ENCODE measurements at regions not wholly inside any gene's neighbourhood (a gene's known extent, or its start where the extent isn't known, plus 50 kb on each side); places are given as distances from the start of the nearest gene placed in this dataset.

DNA sequence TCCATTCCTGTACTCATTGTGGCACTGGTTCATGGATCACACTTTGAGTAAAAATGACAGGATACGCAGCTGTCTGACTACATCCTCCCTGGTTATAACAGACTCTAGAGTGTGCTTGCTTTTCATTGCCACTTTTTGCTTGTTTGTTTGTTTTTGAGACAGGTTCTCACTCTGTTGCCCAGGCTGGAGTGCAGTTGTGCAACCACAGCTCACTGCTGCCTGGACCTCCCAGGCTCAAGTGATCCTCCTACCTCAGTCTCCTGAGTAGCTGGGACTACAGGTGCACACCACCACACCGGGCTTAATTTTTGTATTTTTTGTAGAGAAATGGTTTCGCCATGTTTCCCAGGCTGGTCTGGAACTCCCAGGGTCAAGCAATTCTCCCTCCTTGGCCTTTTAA is 89.3 kb upstream of the ROBO2 start:
- Mint-ChIP-seq H3K9me3 (ENCODE audit: unreplicated experiment) (no peaks in the 10 kb centered on the region), H3K27ac (ENCODE audit: unreplicated experiment) (no peak overlapping the region), H3K4me1 (ENCODE audit: low read depth, unreplicated experiment) (peaks cover 7% of the 10 kb centered on the region), H3K36me3 (ENCODE audit: insufficient read depth, unreplicated experiment) (no peaks in the 10 kb centered on the region), H3K4me3 (ENCODE audit: unreplicated experiment) (no peak overlapping the region), H3K27me3 (ENCODE audit: insufficient read depth, unreplicated experiment) (no peaks in the 10 kb centered on the region)
- no peak for DNase-seq
- no peak overlapping the region for H3K4me3 ChIP-seq (ENCODE audit: low read depth, low read length)
- CTCF ChIA-PET = no interaction called here
- no peaks in the 10 kb centered on the region for H3K27me3 ChIP-seq (replicated peaks; ENCODE audit: control insufficient read depth, insufficient read depth, low read length)
- TF ChIP-seq CTCF (IDR thresholded peaks at IDR 0.05; ENCODE audit: insufficient read depth in 1 of 2, low read depth in 1 of 2, low read length in 1 of 2, severe bottlenecking in 1 of 2, unreplicated experiment in 1 of 2) = no peak
- POLR2A ChIA-PET = no interaction called here
- H3K4me1 ChIP-seq = no peaks in the 10 kb centered on the region; the same call in 1 of the 2 replicates
- no peaks in the 10 kb centered on the region for H3K9me3 ChIP-seq
- no peaks in the 10 kb centered on the region for H3K36me3 ChIP-seq (ENCODE audit: control insufficient read depth, insufficient read depth, low read length)
- no TSS peak for BruUV-seq (replicated peaks)
- intact Hi-C loops (cut with micrococcal nuclease; ENCODE audit: unreplicated experiment) = no loop called here

DNA sequence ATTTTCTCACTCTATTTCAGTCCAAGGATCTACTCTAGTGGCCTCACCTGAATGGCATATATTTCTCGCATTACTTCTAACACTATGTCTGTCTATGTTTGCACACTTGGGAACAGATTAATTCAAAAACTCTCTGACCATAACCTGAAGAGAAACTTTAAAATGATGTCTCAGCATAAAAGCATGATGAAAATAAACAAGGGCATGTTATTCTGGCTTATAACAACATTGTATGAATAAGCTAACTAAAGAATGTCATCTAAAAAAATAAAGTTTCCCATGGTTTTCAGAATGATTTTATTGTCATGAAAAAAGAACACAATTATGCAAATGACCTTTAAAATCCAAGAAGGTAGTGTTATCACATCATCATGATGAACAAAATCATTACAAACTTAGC is 85.5 kb upstream of the ROBO2 start:
- no peaks in the 10 kb centered on the region for H3K27me3 ChIP-seq (replicated peaks; ENCODE audit: control insufficient read depth, insufficient read depth, low read length)
- CTCF ChIA-PET = no interaction called here
- H3K27ac Mint-ChIP-seq (ENCODE audit: unreplicated experiment) = no peak overlapping the region
- H3K4me1 ChIP-seq = no peaks in the 10 kb centered on the region; the same call in 1 of the 2 replicates
- H3K4me1 Mint-ChIP-seq (ENCODE audit: low read depth, unreplicated experiment) = peaks cover 4% of the 10 kb centered on the region
- DNase-seq = no peak
- no peak overlapping the region for H3K4me3 ChIP-seq (ENCODE audit: low read depth, low read length)
- H3K27me3 Mint-ChIP-seq (ENCODE audit: insufficient read depth, unreplicated experiment) = no peaks in the 10 kb centered on the region
- H3K4me3 Mint-ChIP-seq (ENCODE audit: unreplicated experiment) = no peak overlapping the region
- intact Hi-C loops (cut with micrococcal nuclease; ENCODE audit: unreplicated experiment) = no loop called here
- H3K9me3 ChIP-seq = no peaks in the 10 kb centered on the region
- no peaks in the 10 kb centered on the region for H3K36me3 Mint-ChIP-seq (ENCODE audit: insufficient read depth, unreplicated experiment)
- POLR2A ChIA-PET = no interaction called here
- TF ChIP-seq CTCF (IDR thresholded peaks at IDR 0.05; ENCODE audit: insufficient read depth in 1 of 2, low read depth in 1 of 2, low read length in 1 of 2, severe bottlenecking in 1 of 2, unreplicated experiment in 1 of 2) = no peak
- BruUV-seq (replicated peaks) = no TSS peak
- H3K9me3 Mint-ChIP-seq (ENCODE audit: unreplicated experiment) = no peaks in the 10 kb centered on the region
- H3K36me3 ChIP-seq (ENCODE audit: control insufficient read depth, insufficient read depth, low read length) = no peaks in the 10 kb centered on the region

DNA sequence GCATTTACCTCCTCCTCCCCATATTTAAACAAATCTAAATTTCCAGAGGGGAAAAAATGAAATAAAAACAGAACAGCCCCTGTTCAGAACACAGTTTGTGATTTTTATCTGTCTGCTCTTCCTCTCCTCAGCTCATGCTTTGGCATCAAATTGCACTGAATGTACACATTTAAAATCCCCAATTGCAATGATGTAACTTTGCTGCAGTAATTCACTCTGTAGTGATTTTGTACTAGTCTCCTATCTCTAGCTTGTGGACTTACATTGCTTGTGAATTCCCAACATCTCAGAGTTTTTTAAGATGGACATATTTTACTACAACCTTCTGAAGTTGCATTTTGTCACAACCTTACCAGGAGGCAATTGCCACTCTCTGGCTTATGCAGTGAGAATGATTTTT is 81.6 kb upstream of the ROBO2 start:
- Histone ChIP-seq H3K36me3 (ENCODE audit: control insufficient read depth, insufficient read depth, low read length) (no peaks in the 10 kb centered on the region), H3K4me3 (ENCODE audit: low read depth, low read length) (no peak overlapping the region), H3K9me3 (no peaks in the 10 kb centered on the region), H3K27me3 (replicated peaks; ENCODE audit: control insufficient read depth, insufficient read depth, low read length) (no peaks in the 10 kb centered on the region), H3K4me1 (peaks cover 4% of the 10 kb centered on the region; the same call in 1 of the 2 replicates)
- POLR2A ChIA-PET = no interaction called here
- H3K27ac Mint-ChIP-seq (ENCODE audit: unreplicated experiment) = no peak overlapping the region
- intact Hi-C loops (cut with micrococcal nuclease; ENCODE audit: unreplicated experiment) = no loop called here
- CTCF ChIA-PET = no interaction called here
- H3K36me3 Mint-ChIP-seq (ENCODE audit: insufficient read depth, unreplicated experiment) = no peaks in the 10 kb centered on the region
- H3K4me1 Mint-ChIP-seq (ENCODE audit: low read depth, unreplicated experiment) = no peaks in the 10 kb centered on the region
- no TSS peak for BruUV-seq (replicated peaks)
- no peaks in the 10 kb centered on the region for H3K9me3 Mint-ChIP-seq (ENCODE audit: unreplicated experiment)
- H3K27me3 Mint-ChIP-seq (ENCODE audit: insufficient read depth, unreplicated experiment) = no peaks in the 10 kb centered on the region
- no peak overlapping the region for H3K4me3 Mint-ChIP-seq (ENCODE audit: unreplicated experiment)
- TF ChIP-seq CTCF (IDR thresholded peaks at IDR 0.05; ENCODE audit: insufficient read depth in 1 of 2, low read depth in 1 of 2, low read length in 1 of 2, severe bottlenecking in 1 of 2, unreplicated experiment in 1 of 2) = no peak
- no peak for DNase-seq

Measured in Caco-2 (cell line).